NCI-H2196 treated with DMSO at 0.1 percent for 48 hours (cell line): ENCODE measurements at regions not wholly inside any gene's neighbourhood (a gene's known extent, or its start where the extent isn't known, plus 50 kb on each side); places are given as distances from the start of the nearest gene placed in this dataset.

Experiments used
- DNase-seq: peaks from one replicate; lab custom pipeline; 2025; ENCODE audit not compliant: unreplicated experiment; lab: John Stamatoyannopoulos, UW

DNA sequence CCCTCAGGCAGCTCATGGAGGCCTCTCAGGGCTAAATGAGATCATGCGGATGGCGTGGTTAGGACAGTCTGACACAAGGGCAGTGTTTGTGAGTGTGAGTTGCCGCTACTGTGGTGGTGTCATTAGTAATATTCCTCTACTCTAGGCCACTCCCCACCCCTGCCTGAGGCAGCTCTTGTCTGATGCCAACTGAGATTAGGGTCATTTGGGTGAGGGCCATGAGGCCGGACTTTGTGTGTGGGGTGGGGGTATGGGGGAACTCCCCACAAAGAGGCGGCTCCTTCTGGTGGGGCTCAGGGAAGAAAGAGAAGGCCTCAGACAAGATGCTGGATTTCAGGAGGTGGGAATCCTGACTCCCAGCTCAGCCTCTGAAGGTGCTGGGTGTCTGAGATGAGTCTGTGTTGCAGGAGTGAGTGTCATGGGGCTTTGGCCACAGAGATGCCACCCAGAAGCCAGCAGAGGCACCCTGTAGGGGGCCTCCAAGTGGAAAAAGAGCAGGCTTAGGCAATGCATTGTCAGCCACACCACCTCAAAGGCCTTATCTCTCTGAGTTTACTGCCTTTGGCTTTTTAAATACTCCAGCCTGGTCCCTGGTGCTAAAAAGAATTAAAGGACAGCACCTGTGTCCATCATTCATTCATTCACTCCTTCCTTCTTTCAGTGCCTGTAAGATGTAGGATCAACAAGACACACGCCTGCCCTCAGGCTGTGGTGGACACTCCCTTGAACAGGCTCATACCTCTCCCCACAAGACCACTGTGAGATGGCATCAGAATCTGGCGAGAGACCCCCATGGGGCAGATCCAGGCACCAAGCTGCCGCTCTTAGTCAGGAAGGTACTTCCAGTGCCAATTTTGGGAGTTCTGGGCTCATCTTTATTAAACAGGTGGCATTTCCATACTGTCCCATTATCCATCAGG is 175.2 kb downstream of the MRPL14 start:
- no peak for DNase-seq

DNA sequence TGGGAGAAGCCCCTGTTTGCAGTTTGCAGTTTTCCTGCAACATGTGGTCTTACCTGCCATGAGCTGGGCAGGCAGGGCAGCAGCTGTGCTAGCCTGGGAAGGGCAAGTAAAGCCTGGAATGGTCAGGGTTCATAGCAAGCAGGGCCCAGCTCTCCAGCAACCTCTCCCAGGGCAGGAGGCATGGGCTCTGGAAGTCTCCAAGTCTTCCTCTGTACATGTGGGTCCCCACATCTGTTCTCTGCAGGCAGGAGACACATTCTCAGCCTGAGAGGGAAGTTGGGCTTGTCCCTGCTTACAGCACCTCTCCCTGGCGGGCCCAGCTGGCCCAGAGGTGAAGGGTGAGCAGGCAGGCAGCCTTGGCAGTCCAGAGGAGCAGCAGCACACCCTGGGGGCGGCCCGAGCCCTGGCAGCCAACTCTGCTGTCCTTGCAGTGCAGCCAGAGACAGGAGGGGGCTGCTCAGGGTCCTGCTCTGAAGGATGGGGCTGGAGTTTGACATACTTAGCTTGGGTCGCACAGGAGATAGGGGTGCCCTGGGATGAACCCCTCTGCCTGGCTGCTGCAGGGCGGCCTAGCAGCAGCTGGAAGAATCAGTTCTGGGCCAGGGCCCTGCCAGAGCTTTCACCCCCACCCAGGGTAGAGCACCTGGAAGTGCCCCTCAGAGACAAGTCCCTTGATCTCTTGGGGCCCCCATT is 176.0 kb downstream of the MRPL14 start:
- peak; percentile 15 for DNase-seq

DNA sequence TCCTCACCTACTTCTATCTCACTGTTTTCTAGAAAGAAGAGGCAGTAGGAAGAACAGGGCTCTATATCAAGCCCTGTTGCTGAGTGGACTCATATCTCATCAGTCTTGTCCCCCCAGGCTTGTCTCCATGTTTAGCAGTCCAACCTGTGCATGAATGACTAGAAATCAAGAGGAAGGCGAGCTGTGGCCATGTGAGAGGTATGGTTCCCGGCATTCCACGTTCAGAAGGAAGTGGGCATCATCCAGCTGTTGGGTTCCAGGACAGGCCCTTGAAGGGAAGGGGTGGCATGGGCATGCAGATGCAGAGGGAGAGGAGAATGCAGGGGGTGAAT is 176.6 kb downstream of the MRPL14 start:
- no peak for DNase-seq

DNA sequence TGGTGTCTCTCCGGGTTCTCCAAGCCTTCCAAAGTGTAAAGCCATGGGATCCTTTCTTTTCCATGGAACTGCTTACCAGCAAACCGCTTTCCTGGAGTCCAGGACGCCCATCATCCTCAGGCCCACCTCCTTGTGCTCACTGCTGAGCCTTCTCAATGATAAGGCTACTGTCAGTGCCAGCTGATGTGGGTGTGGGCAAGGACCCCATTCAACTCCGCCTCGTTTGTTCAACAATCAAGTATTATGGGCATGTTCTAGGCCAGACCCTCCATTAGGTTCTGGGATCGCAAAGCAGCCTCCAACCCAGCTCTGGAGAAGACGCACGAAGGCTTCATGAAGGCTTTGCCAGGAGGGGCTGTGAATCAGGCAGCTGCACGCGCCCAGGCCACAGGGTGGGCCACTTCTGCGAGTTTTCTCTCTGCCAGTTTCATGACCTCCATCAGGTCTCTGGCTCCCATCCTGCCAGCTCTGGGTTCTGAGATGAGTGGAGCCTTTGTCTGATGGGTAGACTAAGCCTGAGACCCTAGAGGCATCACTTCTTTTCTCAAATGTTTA is 177.1 kb downstream of the MRPL14 start:
- DNase-seq = no peak

DNA sequence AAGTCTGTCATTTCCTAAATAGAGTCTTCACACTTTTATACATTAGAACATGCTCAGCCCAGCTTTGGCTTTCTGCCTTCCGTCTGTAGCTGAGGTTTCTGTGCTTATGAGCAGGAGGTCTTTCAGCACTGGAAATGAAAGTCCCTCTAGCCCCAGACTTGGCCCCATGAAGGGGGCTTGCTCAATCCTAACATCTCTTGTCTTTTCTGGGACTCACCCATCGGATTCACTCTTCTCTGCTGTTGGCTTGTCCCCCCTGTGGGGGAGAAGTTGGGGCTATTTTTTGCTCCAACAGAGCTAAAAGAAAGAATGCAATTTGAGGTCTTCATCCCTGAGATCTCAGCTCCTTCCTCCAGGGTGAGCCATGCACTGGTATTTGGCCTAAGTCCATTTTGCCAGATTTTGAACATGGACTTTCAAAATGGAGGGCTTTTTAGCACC is 177.7 kb downstream of the MRPL14 start:
- DNase-seq = no peak

DNA sequence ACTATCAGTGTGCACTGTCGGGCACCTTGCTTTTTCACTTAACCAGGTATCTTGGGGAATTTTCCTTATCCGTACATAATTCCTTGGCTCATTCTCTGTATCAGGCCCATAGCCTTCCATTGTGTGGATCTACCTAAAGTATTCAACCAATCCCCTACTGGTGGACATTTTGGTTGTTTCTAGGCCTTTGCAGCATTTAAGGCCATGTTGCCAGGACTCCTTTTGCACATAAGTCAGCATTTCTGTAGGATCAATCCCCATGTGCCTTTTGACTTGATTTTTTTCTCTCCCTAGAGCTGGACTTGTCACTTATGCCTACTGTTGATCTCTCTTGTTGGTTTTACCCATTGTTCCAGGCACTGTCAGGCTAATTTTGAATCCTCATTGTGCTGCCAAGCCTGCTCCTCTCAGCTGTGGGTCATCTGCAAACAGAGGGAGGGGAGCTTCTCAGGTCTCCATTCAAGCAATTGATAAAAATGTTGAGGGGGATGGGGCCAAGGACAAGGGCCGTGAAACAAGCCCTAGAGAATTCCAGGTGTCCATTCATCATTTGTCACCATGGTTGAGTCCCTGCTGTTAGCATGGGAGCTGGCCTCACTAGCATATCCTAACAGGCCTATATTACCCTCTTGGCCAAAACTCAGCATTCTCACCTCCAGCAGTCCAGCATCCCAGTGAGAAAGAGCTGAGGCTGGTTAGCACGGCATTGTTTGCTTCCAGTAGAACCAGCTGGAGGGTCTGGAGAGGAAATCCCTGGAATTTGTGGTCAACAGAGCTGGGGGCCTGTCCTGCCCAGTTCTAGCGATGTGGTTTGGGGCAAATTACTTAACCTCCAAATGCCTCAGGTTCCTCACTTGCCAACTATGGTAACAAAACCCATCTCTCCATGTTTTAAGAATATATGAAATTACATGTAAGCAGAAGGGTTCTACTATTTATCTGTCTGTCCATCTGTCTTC is 178.4 kb downstream of the MRPL14 start:
- DNase-seq = no peak

DNA sequence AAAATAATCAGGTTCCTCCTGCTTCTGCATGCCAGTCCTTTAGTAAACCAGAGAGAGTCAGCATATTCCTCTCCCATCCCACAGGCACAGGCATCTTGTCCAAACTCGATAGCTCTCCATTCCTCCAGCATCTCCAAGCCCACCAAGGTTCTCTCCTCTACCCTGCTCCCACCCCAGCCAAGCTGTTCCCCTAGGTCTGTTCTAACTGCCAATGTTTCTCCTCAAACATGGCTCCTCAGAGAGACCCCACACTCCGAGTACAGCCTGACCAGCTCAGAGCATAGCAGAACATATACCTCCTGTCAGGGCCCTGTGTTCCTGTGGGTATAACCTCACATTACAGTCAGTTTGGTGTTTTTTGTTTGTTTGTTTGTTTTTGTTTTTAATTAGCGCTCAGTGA is 177.8 kb downstream of the VEGFA start:
- no peak for DNase-seq

DNA sequence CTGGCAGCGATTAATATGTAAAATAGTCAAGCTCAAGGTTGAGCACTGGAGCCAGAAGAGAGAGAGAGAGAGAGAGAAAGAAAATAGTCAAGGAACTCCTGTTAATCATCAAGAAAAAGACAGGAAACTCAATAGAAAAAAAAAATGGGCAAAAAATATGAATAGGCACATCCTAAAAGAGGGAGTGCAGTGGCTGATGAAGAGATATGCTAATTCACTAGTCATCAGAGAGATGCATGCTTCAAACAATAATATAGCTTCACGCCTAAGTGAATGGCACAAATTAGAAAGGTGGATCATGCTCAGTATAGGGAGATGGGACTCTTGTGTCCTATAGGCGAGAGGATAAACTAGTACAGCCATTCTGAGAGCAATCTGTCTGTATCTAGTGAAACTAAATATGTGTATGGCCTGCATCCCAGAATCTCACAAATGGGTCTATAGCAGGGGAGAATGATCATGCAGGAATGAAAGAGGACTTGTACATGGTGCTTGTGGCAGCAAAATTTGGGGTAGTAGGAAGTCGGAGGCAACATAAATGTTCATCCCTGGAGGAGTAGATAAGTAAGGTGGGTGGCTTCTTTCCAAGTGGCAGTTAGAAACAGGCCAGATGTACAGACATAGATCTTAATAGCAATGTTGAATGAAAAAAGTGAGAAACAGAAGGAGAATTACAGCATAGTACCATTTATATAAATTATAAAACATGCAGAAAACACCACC is 176.8 kb downstream of the VEGFA start:
- DNase-seq = no peak

DNA sequence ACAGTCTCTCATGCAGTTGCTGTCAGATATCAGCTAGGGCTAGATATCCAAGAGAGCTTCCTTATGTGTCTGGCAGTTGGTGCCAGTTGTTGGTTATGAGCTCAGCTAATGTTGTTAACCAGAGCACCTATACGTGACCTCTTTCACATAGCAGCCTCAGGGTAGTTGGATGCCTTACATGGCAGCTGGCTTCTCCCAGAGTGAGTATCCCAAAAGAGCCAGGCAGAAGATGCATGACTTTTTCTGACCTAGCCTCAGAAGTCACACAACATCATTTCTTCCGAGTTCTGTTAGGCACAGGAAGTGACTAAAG is 175.7 kb downstream of the VEGFA start:
- DNase-seq = no peak

DNA sequence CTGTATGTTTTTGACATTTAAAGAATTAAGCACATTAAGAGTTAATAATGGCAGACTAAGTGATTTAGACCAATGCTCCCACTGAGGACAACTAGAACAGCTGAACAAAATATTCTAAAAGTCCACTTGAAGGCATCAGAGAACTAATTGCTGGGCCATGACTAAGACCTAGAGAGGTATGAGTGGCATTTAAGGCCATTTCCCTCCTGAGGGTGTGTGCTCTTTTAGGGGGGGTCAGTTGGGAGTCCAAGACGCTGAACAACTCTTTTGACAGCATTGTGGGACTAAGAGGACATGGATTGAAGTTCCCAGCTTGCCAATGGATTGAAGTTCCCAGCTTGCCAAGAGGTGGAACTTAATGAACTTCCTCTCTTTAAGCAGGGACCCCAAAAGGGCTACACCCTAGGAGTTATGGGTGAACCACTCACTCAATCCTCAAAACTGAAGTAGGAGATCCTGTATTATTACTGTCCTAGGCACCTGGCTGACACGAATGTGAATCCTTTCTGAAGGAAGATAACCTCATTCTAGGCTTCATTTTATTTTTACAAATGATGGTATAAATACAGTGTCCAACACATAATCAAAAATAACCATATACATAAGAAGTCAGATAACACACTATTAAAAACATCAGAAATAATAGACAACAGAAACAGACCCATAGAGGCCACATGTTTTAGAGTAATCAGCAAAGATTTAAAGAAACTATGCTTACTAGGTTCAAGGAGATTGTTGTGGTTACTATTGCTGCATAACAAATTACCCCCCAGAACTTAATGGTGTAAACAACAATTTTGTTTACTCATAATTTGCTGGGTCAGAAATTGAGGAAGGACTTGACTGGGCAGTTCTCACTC is 175.1 kb downstream of the VEGFA start:
- no peak for DNase-seq

DNA sequence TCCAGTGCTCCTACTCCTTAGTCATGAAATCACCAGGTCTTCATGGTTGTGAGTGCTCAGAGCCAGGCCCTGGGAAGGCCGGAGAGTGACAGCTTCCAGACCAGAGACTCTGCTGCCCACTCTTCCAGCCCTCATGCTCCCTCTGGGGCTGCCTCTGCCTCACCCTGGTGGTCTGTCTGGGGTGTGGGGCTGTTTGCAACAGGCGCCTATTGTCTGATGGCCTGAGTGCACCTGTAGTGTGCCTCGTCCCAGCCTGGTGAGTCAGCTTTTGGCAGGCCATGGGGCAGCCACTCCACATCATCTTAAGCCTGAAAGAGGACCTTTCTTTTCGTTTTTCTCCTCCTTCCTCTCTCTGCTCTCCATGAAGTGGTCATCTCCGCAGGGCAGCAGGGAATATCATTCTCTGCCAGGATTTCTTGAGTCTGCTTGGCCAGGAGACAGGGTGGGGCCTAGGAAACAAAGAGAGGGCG is 173.8 kb downstream of the VEGFA start:
- no peak for DNase-seq

DNA sequence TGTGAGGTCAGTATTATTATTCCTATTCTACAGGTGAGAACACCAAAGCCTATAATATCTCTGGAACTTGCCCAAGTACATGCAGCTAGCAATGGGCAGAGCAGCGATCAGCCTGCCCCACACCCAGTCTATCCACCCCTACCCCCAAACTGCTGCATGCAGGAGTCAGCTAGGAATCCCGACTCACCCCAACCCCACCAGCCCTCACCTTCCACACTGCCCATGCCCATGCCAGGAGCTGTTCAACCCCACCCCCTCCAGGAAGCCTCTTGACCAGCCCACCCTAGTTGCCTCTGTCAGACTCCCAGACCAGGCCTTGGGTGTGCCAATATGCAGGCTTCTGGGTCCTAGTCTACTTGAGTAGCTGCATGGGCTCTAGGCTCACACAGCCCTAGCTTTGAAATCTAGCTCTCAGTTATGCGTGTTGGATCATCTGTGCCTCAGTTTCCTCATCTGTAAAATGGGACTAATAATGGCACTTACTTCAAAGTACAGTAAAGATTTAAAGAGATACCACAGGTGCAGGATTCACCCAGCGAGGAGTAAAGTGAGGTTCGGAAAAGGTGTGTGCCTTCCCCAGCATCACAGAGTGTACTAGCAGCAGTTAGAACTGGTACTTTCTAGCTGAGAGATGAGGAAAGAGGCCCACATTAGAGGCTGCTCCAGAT is 173.2 kb downstream of the VEGFA start:
- DNase-seq = no peak

DNA sequence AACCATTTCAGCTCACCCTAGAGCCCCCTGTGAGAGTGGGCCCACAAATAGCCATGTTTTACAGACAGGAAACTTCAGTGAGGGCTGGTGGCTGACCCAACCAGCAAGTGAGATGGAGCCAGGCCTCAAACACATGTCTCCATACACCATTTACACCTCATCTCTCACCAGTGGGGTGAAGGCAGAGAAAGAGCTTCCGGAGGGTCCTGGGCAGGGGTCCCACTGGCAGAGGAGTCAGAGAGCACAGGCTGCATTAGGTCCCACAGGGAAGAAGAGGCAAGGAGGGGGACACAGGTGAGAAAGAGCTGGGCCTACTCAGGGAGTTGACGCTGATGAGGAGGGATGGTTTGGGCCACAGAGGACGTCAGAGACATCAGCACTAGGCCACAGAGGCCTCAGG is 172.6 kb downstream of the VEGFA start:
- no peak for DNase-seq

DNA sequence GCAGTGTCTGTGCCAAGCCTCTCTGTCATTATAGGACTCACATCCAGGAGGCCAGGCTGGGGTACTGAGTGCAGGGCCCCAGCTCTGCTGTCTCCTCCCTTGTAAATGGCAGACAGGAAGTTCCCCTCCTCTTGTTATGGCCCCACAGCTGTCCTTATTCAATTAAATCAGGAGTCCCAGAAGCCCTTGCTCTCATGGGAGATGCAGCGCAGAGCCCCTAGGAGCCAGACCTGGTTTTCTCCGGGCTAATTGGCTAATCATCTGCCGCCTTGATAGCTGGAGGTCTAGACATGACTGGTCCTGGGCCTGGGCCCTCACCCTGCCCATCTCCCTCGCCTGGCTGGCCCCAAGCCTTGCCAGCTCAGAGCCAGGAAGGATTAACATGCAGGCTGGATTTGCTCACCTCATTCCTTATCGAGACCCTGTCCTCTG is 172.0 kb downstream of the VEGFA start:
- DNase-seq = no peak

DNA sequence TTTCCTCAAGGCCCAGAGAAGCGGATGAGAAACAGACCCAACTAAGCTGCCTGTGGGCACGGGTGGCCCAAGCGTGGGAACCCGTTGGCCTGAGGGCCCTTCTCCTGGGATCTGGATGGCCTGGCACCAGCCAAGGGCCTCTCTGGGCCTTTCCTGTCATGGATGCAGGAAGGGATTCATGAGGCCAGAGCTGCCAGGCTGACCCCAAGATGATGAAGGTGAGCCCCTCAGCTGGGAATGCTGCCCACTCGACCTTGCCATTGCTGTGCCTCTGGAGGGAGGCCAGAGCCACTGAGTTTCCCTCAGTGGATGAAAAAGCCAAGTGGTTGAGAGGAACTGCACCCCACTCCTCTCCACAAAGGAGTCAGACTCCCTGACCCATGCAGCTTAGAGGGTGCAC is 171.2 kb downstream of the VEGFA start:
- DNase-seq = no peak

DNA sequence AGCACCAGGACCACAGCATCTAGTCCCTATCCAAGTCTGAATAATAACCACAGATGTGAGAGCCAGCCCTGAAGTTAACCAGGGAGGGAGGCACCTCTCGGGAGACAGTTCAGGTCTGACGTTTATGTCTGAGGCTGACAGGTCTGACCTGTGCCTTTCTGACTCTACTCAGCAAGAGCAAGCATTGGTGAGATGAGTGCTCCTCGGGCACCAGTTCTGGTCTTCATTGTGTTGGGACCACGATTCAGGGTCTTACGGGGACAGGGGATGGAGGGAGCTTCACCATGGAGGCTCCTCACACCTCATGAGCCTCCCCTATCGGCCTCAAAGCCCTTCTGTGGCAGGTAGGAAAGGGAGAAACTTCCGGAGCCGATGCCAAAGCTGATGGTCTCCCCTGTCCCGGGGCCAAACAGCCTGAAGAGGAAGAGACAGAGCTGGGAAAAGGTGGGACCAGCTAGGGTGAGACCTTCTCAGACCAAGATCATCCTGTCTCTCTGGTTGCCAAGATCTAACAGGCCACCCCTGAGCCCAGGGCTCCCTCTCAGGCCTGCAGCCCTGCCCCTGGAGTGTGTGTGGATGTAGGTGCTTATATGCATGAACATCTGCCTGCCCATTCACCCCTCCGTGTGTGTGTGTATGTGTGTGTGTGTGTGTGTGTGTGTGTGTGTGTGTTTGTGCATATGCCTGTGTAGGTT is 170.5 kb downstream of the VEGFA start:
- DNase-seq = no peak

DNA sequence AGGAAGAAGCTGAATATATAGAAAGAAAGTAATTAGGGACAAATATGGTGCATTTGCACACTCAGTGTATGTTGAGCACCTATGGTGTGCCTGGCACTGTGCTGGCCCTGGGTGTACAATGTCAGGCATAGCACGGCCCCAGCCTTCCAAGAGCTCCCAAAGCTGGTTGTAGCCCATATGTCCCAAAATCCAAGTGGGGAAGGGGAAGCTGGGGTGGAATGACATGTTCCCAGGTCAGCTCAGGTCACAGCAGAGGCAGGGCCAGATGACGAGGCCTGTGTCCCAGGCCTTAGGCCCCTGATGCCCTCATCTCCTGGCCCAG is 170.0 kb downstream of the VEGFA start:
- DNase-seq = no peak

DNA sequence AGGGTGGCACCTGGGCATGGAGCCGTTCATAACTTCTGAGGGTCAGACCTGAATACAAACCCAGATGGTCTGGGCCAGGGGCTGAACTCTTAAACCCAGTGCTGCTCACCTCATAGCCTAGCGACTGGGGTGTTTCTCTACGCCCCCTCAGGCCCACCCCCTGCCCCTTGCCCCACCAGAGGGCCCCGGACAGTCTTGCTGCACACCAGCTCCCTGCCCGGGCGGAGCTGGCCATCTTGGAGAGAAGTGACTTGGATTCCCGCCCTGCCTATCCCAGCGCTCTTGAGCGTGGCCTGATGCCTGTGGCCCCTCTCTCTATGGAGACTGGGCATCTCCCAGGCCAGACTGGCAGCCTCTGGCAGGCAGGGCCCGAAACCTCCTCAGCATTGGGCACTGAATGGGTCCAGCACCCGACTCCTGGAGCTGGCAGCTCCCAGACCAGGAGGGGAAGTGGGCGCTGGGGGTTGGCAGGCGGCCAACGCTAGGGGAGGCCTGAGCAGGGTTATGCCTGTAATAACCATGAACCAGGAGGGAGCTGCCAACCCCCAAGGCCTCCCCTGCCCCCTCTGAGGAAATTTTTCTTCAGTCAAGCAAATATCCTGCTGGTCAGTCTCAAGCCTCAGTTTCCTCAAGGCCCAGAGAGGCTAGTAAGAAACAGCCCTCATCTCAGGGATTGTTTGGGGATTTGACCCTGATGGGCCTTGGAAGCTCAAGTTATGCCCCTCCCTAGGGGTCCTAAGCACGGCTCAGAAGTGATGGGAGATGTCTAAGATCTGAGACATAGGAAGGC is 169.5 kb downstream of the VEGFA start:
- no peak for DNase-seq
